NB4 (cell line): ENCODE measurements at regions not wholly inside any gene's neighbourhood (a gene's known extent, or its start where the extent isn't known, plus 50 kb on each side); places are given as distances from the start of the nearest gene placed in this dataset.
"Not testable (repeated sequence)": the region's sequence is repeated elsewhere in the genome, so short reads cannot be mapped to it uniquely, and the experiment has no call there.

Source experiments
- DNase-seq: peaks from one replicate; pipeline ENCODE4 v3.0.0; 2010; ENCODE audit warnings: low read depth
- H3K4me3 ChIP-seq: one replicate; pipeline ENCODE4 v1.5.1; 2011; ENCODE audit warnings: mild to moderate bottlenecking, low read depth, low read length, moderate library complexity
- MAX ChIP-seq: IDR thresholded peaks from 2 replicates; pipeline ENCODE4 v1.6.1; 2011; ENCODE audit warnings: low read depth, low read length
- MYC ChIP-seq: IDR thresholded peaks from 2 replicates; pipeline ENCODE4 v1.6.1; 2011; ENCODE audit warnings: low read depth, low read length
- POLR2A ChIP-seq: IDR thresholded peaks from 2 replicates; pipeline ENCODE4 v1.6.1; 2011; ENCODE audit warnings: mild to moderate bottlenecking; ENCODE audit not compliant: insufficient read length; ENCODE audit errors: extremely low read depth
- TF ChIP-seq, protein P1 (sequence below): IDR thresholded peaks from one replicate; pipeline ENCODE4 v1.5.1; 2012; ENCODE audit warnings: low read depth, low read length

- TF ChIP-seq POLR2A (no peak), MAX (no peak), MYC (no peak)
- TF ChIP-seq, protein P1, sequence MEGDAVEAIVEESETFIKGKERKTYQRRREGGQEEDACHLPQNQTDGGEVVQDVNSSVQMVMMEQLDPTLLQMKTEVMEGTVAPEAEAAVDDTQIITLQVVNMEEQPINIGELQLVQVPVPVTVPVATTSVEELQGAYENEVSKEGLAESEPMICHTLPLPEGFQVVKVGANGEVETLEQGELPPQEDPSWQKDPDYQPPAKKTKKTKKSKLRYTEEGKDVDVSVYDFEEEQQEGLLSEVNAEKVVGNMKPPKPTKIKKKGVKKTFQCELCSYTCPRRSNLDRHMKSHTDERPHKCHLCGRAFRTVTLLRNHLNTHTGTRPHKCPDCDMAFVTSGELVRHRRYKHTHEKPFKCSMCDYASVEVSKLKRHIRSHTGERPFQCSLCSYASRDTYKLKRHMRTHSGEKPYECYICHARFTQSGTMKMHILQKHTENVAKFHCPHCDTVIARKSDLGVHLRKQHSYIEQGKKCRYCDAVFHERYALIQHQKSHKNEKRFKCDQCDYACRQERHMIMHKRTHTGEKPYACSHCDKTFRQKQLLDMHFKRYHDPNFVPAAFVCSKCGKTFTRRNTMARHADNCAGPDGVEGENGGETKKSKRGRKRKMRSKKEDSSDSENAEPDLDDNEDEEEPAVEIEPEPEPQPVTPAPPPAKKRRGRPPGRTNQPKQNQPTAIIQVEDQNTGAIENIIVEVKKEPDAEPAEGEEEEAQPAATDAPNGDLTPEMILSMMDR: no peak
- no peak overlapping the region for H3K4me3 ChIP-seq
- no peak for DNase-seq
Observed at GRCh38 chr1:204782118-204782700, 88.5 kb upstream of the NFASC start.

- not testable (repeated sequence) for H3K4me3 ChIP-seq, DNase-seq
Observed at GRCh38 chr1:204785023-204785422, 85.6 kb upstream of the NFASC start.

GRCh38 chr1:204788470-204788869, 82.2 kb upstream of the NFASC start:
- TF ChIP-seq, protein P1: no peak
- TF ChIP-seq POLR2A (no peak), MAX (no peak), MYC (no peak)
- DNase-seq: no peak
- H3K4me3 ChIP-seq: no peak overlapping the region

DNA sequence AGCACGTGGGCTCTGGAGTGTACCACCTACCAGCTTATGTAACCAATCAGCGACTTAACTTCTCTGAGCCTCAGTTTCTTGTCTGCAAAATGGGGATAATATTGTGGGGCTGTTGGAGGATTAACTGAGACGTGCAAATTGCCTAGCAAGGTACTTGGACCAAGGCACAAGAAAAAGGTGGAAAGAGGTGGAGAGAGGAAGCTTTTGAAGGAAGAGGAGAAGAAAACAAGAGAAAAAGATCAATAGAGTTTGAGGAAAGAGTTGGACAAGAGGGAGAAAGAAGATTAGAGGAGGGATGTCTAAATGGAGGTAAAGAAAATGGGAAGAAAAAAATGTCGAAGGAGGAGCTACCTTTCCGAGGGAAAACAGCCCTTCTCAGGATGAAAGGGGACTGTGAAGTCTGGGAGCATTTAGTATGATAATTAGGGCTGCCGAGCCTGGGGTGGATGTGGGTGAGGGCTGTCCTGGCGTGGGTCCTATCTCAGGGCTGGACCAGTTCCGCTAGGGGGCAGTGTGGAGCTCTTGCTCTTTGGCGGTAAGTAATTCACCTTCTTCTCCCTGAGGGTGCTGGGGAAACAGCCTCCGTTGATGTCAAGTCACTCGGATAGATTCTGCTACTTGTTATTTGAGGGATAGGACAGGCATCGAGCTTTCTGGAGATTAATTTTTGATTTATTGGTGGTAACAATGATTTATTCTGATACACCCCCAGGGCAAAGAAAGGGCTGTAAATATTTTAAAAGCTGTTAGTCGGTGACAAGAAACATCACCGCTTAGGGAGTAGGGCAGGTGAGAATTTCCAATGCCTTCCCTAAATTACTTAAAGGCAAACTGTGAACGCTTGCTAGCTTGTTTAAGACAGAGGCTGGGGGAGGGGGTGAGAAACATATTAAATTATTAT, 79.0 kb upstream of the NFASC start:
- TF ChIP-seq MAX: no peak
- TF ChIP-seq MYC: no peak
- TF ChIP-seq, protein P1: peak; percentile 91
- H3K4me3 ChIP-seq: no peak overlapping the region
- peak; percentile 74 for DNase-seq

DNA sequence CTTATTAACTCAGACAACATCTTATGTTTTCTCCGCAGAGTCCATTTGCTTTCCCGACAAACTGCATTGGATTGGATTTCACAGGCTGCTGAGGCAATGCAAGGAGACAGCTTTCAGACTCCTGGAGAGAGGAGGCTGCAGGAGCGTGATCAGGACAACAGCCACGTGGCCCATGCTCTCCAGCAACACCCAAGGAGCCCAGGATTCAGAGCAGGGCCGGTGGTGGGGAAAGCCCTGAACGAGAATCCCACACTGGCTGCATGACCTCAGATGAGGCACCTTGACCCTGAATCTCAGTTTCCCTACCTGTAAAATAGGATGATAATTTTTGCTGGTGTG, 78.3 kb upstream of the NFASC start:
- no peak overlapping the region for H3K4me3 ChIP-seq
- TF ChIP-seq POLR2A: no peak
- TF ChIP-seq, protein P1: no peak
- no peak for TF ChIP-seq MAX
- TF ChIP-seq MYC: no peak
- DNase-seq: no peak

DNA sequence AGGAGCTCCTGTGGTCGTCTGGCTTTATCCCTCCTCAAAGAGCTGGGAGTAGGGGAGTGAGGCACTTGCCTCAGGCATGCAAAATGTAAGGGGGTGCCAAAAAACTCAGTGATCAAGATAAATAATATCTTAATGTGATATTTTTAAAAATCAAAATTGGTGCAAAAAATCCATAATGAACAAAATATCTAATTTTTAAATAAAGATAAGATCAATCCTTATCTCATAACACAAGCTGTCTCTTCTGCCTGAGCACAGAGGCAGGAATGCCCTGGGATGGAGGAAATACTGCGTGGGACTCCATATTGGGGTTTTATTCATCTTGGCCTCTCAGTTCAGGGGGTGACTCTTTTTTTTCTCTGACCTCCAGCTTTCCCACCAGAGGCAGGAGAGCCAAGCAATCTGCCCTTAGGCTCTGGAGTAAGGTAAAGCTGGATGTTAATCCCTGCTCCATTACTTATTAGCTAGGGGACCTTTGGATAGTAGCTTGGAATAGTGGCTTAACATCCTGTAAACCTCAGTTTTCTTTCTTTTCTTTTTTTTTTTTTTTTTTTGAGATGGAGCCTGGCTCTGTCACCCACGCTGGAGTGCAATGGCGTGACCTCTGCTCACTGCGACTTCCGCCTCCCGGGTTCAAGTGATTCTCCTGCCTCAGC, 77.3 kb upstream of the NFASC start:
- no peak for TF ChIP-seq MAX
- no peak for TF ChIP-seq MYC
- no peak for TF ChIP-seq POLR2A
- TF ChIP-seq, protein P1: no peak
- no peak overlapping the region for H3K4me3 ChIP-seq
- no peak for DNase-seq

DNA sequence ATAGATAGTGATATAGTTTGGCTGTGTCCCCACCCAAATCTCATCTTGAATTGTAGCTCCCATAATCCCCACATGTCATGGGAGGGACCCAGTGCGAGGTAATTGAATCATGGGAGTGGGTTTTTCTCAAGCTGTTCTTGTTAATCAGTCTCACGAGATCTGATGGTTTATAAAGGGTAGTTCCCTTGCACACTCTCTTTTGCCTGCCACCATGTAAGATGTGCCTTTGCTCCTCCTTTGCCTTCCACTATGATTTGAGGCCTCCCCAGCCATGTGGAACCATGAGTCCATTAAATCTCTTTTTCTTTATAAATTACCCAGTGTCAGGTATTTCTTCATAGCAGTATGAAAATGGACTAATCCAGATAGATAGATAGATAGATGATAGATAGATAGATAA, 73.8 kb upstream of the NFASC start:
- not testable (repeated sequence) for H3K4me3 ChIP-seq, DNase-seq
